SH-SY5Y (cell line): ENCODE measurements at regions not wholly inside any gene's neighbourhood (a gene's known extent, or its start where the extent isn't known, plus 50 kb on each side); places are given as distances from the start of the nearest gene placed in this dataset.

Source experiments
- GATA2 ChIP-seq: IDR thresholded peaks from 2 replicates; pipeline ENCODE4 v1.6.1; 2011; ENCODE audit warnings: mild to moderate bottlenecking, low read depth, low read length
- GATA3 ChIP-seq: IDR thresholded peaks from 2 replicates; pipeline ENCODE4 v1.6.1; 2011; ENCODE audit warnings: low read depth, mild to moderate bottlenecking, low read length, moderate library complexity

- TF ChIP-seq GATA2: no peak
- TF ChIP-seq GATA3: no peak
Observed at GRCh38 chr2:225270053-225270452, 129.5 kb upstream of the NYAP2 start.
